ENCODE measurements at regions not wholly inside any gene's neighbourhood (a gene's known extent, or its start where the extent isn't known, plus 50 kb on each side); places are given as distances from the start of the nearest gene placed in this dataset.
A peak's percentile ranks its signal among the peaks of the same experiment; 100 is the strongest.

GRCh38 chr18:55981712-55982475 lies 393.9 kb upstream of the TCF4 start (continued):
- peak; percentile 91 for TF ChIP-seq SOX6 (IDR thresholded peaks at IDR 0.05)
- no peak for TF ChIP-seq EGR1 (conservative IDR thresholded peaks at IDR 0.05)
- peak; percentile 56 for TF ChIP-seq NCOR1 (IDR thresholded peaks at IDR 0.05)
- no peak for TF ChIP-seq ZNF764 (CRISPR knock-in tag; IDR thresholded peaks at IDR 0.05; ENCODE audit: low read depth)
- TF ChIP-seq PBX2 (CRISPR knock-in tag; IDR thresholded peaks at IDR 0.05; ENCODE audit: low read depth): no peak
- TF ChIP-seq PBX2 (tag; conservative IDR thresholded peaks at IDR 0.05; ENCODE audit: low read depth): no peak
- no peak for TF ChIP-seq ZNF121 (CRISPR knock-in tag; conservative IDR thresholded peaks at IDR 0.05)
- TF ChIP-seq GMEB1 (CRISPR knock-in tag; IDR thresholded peaks at IDR 0.05): no peak
- TF ChIP-seq IRF2 (CRISPR knock-in tag; IDR thresholded peaks at IDR 0.05): no peak
- TF ChIP-seq HMG20B (CRISPR knock-in tag; IDR thresholded peaks at IDR 0.05): no peak
- TF ChIP-seq MIER1 (IDR thresholded peaks at IDR 0.05; ENCODE audit: low read depth): no peak
- TF ChIP-seq ZNF174 (CRISPR knock-in tag; IDR thresholded peaks at IDR 0.05): no peak
- TF ChIP-seq CBFA2T2 (conservative IDR thresholded peaks at IDR 0.05): peak; percentile 36; the same call in 1 of the 2 replicates
- TF ChIP-seq ZNF398 (CRISPR knock-in tag; IDR thresholded peaks at IDR 0.05): no peak
- peak; percentile 26; the same call in 1 of the 2 replicates for TF ChIP-seq NBN (IDR thresholded peaks at IDR 0.05; ENCODE audit: low read depth)
- TF ChIP-seq KLF13 (tag; IDR thresholded peaks at IDR 0.05; ENCODE audit: borderline replicate concordance, low read depth): no peak
- TF ChIP-seq EP300 (IDR thresholded peaks at IDR 0.05; ENCODE audit: low read length): peak; percentile 85
- TF ChIP-seq PTRF (tag; IDR thresholded peaks at IDR 0.05): no peak
- TF ChIP-seq PML (IDR thresholded peaks at IDR 0.05; ENCODE audit: low read length): peak; percentile 49; the same call in 1 of the 2 replicates
- no peak for TF ChIP-seq NFE2L1 (tag; IDR thresholded peaks at IDR 0.05; ENCODE audit: borderline replicate concordance, low read depth)
- TF ChIP-seq U2AF2 (optimal IDR thresholded peaks at IDR 0.05; ENCODE audit: low read depth, low read length): no peak
- no peak for TF ChIP-seq ESRRA (IDR thresholded peaks at IDR 0.05; ENCODE audit: borderline replicate concordance, low read depth)
- no peak for TF ChIP-seq MNT (conservative IDR thresholded peaks at IDR 0.05)
